HG02623 (cell line): ENCODE measurements at regions not wholly inside any gene's neighbourhood (a gene's known extent, or its start where the extent isn't known, plus 50 kb on each side); places are given as distances from the start of the nearest gene placed in this dataset.
"Not testable (repeated sequence)": the region's sequence is repeated elsewhere in the genome, so short reads cannot be mapped to it uniquely, and the experiment has no call there.

Experiments used
- ATAC-seq: cut with Tn5 transposase; IDR thresholded peaks from one replicate; pipeline ENCODE4 v1.9.1; 2021; ENCODE audit warnings: moderate library complexity; ENCODE audit not compliant: unreplicated experiment

DNA sequence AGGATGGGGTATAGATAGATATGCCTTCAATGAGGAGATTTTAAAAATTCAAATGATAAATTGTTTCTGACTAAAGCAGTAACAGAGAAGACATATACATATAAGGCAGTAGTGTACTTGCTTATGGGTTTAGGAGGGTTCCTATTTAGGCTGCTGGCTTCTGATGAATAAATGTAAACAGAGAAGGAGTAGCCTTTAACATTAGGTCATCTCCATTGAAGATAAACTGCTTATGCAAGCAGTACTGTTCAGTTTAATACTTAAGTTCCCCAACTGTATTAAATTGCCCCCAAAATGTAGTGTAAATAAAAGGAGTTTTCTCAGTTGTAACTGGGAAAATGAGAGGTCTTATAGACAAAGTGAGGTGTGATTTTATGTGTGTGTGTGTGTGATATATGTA, 217.7 kb upstream of the TMEFF2 start:
- no peak for ATAC-seq

GRCh38 chr2:192411755-192412154, 217.0 kb upstream of the TMEFF2 start:
- ATAC-seq = no peak

DNA sequence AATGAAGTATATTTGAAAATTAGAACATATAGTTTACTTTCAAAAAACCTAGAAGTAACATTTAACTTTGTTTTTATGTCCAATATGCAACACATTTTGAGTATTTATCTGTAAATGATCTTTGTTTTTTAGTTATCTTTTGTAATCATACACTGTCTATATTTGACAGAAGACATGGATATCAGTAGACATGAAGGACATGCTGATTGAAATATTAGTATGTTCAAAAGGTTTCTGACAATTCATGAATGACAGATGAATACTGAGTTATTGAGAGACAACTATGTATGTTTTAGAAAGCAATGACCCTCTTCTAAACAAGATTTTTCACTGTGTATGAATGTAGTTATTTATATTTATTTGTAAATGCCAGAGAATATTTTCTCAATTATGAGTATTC, 215.6 kb upstream of the TMEFF2 start:
- no peak for ATAC-seq

DNA sequence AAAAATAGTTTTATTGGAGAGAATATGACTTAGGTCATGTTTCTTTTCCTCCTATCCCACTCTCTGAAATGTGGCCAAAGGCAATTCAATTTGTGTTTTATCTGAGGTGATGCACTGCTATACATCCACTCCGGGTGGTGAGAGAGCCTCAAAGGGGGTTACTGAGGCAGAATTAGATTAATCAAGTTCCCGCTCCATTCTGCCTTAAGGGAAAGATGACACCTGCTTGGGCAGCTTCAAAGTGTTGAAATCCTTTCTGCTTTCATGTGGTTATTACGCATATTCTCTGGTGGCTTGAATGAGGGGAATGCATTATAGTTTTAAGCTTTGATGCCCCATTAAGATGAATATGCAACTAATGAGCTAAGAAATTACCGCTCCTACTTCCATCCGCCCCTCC, 213.0 kb upstream of the TMEFF2 start:
- no peak for ATAC-seq

DNA sequence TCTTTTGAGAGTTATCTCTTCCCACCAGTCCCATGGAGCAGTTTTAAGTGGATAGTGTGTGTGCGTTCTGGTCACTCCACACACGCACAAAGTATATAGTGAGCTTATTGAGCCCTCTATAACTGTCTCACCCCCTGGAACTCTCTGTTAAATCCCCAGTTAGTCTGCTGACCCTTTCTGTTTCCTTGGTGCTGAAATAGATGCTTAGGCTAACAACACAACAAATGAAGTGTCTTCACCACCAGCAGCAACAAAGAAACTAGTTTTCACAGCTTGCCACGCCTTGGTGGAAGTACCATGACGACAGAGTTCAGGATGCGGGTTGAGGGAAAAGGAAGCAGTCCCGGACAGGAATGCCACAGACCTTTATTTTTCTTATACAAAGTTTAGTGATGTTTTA, 203.5 kb upstream of the TMEFF2 start:
- ATAC-seq = no peak

- ATAC-seq = no peak
Observed at GRCh38 chr2:192394605-192395004, 199.9 kb upstream of the TMEFF2 start.

DNA sequence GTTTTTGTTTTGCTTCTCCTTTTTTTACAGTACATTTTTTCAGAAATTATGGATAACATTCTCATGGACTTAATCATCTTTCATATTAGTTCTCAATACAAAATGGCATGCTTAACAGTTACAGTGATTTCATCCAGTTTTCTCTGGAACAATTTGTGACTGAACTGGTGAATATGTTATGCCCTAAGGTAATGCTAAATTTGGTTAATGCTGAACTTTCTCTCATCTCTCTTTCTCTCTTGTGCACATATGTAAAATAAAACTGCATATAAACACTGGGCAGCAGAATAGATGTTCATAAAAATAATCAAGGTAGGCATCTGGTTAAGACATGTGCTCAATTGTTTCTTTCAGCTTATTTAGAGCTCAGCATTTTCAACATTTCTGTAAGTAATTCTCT, 196.3 kb upstream of the TMEFF2 start:
- ATAC-seq = no peak

DNA sequence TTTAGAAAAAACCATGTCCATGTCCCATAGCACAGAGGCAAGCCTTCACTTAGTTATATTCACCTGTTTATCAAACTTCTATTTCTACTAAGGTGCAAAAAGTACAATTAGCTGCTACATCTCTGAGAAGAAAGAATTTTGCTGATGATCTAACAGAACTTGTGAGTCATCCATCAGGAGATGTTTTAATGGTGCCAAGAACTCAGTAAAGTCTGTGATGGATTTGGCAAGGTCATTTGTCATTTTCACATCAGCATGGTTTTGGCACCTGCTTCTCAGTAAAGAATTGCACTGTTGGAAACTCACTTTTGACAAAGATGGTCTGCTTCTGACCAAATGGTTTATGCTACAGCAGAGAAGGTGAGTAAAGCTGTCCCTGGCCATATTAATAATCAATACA, 195.7 kb upstream of the TMEFF2 start:
- ATAC-seq = no peak

- not testable (repeated sequence) for ATAC-seq
Observed at GRCh38 chr2:192384191-192384590, 189.5 kb upstream of the TMEFF2 start.

DNA sequence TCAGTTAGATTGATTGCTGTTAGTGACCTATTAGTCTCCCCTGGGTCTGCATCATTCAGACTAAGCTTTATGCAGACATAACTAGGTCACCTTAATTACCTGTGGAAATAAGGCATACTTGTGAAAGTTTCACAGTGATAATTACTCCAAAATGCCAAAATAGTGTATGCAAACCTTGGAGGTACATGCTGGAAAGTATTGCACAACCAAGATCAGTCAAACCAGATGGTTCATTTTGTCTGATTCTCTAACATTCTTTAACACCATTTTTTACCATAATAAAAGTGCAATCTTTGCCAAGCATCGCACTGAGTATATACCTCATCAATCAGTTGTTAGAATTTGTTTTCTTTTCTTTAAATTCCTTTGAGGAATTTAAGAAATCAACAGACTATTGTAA, 186.3 kb upstream of the TMEFF2 start:
- ATAC-seq = no peak

DNA sequence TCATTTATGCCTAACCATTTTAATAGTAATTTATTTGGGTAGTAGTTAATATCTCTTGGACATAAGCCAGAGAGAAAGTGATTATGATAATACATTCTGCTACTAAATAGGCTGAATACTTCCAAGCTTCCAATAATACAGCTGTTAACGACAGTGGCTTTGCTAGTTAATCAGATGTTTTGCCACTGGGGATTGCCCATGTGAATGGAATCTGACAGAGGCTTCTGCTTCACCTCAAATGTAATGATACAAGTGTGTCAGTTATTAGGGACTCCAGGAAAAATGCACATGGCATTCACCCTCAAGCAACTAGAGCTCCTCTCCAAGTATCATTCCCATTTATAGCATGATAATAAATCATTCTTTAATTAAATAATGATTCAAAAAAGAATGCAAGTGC, 185.0 kb upstream of the TMEFF2 start:
- ATAC-seq = no peak

DNA sequence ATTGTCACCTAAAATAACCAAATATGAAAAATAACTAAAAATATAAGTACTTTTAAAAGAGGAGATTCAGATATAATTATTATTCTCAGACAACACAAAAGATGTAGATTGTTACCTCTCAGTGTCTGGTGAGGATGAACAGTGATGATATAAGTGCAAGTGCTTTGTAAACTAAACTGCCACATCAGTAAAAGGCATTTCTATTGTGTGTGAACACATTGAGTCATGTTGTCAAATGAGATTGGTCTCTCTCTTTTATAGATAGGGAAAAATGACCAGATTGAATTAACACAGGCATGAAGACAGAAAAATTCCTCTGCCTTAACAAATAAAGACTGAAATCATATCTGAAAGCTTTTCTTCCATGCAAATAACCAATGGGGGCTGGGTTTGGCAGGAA, 182.4 kb upstream of the TMEFF2 start:
- ATAC-seq = no peak

GRCh38 chr2:192373754-192374153, 179.0 kb upstream of the TMEFF2 start:
- no peak for ATAC-seq

DNA sequence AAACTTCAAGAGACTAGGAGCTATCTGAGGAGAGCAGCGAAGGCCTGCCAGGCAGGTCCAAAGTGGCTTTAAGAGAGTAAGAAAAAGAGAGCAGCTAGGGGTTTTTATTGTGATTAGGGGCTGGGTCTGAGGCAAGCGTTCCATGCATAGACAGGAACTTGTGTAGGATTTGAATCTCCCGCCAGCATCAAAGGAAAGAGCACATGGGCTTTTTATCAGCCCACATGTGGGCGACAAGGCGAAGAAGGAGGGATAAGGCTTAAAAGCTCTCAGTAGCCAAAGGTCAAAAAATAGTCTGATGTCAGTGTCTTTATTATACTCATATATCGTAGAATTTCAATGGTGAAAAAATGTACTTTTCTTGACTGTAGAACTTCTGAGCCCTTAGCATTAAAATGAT, 178.5 kb upstream of the TMEFF2 start:
- no peak for ATAC-seq

DNA sequence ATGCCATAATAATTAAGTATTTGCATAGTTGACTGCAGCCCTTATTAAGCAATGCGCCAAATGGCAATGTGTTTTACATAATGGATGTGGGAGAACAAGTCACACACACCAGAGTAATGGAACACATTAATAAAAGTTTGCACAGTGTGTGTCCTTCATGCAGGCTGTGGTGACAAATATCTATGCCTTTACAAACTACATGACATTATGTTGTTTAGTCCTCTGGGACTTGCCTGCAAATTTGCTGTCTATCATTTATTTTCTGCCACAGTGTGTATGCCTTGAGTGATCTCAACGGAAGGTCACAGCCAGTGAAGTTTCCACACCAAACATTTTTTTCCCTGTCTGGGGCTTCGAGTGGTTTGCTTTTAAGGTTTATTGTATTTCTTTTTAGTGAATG, 175.2 kb upstream of the TMEFF2 start:
- ATAC-seq = no peak

- ATAC-seq = no peak
Observed at GRCh38 chr2:192357217-192357616, 162.5 kb upstream of the TMEFF2 start.

DNA sequence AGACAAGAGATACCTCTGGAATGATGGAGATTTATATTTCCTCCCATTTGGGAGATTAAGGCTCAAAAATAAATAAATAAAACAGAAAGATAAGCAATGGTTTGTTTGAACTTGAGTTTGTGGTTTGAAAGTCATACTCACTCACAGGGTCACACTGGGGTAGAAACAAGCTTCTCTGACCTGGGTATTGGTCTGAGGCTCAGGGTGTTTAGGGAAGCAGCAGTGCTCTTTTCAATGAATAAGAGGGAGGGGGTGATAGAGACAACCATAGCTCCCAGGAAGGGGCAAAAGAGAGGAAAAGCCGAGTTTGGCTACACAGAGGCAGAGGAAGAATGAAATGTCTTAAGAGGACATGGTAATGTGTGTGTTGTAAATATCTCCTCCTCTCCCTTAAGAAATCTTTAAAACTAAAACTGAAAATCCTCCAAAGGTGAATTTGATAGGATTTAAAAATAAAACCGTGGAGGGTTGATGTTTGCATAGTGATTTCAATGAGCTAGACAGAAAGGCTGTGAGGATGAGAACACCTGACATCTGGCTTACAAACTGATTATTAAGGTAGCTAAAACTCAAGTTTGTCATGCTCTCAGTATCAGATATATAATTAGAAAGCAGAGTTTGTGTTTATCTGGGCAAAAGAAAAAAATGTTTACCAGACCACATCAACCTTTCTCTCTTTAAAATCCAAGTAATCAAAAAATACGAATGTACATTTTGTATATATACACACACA, 159.9 kb upstream of the TMEFF2 start:
- ATAC-seq = no peak

DNA sequence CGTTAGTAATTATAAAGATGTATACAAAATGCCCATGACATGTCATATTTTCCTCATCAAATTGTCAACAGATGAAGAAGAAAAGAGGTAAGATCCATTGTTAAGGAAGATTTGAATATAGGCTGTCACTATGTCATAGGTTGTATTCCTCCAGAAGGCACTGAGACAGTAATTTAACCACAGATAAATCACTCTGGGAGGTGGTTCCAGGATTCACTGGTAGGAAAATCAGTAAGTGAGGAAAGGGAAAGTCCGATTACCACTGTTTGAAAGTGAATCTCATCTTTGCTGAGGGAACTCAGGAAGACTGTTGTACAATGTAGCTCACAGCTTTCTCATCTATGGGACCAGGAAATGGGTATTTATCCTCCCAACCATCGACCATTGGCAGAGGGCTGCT, 152.8 kb upstream of the TMEFF2 start:
- ATAC-seq = no peak

DNA sequence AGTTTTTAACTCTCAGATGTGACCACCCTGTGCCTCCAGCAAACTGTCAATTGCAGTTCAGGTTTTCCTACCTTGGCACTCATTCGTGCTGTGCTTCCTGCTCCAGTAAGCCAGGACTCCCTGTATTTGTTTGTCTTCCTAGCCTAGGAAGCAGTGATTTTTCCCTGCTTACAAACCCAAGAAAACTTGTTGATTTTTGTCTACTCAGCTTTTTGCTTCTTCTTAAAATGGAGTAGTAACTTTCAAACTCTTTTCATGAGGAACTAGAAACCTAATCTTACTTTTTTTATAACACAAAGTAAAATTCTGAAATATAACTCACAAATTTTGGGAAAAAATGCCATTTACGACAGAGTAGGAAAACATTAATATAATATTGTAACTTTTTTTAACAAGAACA, 150.6 kb upstream of the TMEFF2 start:
- no peak for ATAC-seq

GRCh38 chr2:192333642-192334041, 138.9 kb upstream of the TMEFF2 start:
- ATAC-seq = no peak

GRCh38 chr2:192328297-192328696, 133.6 kb upstream of the TMEFF2 start:
- no peak for ATAC-seq

- no peak for ATAC-seq
Observed at GRCh38 chr2:192327576-192327975, 132.8 kb upstream of the TMEFF2 start.

DNA sequence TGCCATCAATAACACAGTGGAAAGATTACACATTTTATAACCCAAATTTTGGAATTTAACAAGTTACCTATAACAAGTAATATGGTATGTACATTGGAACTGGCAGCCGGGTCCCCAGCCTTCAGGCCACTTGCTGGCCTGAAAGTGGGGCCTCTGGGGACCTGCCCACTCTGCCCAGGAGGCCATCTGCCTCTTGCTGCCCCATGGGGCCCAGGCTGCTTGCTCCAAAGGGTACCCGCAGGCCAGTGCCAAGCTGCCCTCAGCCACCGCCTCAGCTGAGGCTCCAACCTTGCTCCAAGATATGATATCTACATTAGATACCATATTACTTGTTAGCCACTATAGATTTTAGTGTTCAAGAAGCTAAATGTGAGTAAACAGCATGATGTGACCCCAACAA, 120.8 kb upstream of the TMEFF2 start:
- no peak for ATAC-seq
